Astrocyte (in vitro differentiated cells and primary cell): ENCODE measurements at regions not wholly inside any gene's neighbourhood (a gene's known extent, or its start where the extent isn't known, plus 50 kb on each side); places are given as distances from the start of the nearest gene placed in this dataset.

Experiments
- EZH2 ChIP-seq: IDR thresholded peaks from 2 replicates; pipeline ENCODE4 v1.6.1; 2012; ENCODE audit warnings: mild to moderate bottlenecking, low read length, inconsistent platforms; ENCODE audit not compliant: insufficient read depth
- TF ChIP-seq, protein P1 (sequence below): IDR thresholded peaks from 2 replicates; pipeline ENCODE4 v1.5.1; 2011; ENCODE audit warnings: low read depth, mild to moderate bottlenecking, inconsistent platforms, low read length, moderate library complexity; ENCODE audit not compliant: insufficient read depth

DNA sequence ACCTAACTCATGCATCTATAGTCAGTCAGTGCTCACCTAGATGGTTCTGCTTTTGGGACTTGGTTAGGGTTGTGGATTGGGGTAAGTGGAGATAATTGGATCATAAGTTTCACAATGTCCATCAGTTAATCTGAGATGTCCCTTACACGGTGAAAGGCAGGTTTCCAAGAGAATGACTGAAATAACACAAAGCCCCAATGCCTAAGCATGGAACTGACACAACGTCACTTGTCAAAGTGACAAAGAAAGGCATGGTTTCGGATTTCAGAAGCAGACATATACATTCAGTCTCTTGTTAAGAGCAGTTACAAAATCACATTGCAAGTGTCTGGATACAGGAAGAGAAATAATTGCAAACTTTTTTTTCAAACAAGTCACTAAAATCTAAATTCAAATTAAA is 1456.9 kb downstream of the TECRL start:
- TF ChIP-seq, protein P1, sequence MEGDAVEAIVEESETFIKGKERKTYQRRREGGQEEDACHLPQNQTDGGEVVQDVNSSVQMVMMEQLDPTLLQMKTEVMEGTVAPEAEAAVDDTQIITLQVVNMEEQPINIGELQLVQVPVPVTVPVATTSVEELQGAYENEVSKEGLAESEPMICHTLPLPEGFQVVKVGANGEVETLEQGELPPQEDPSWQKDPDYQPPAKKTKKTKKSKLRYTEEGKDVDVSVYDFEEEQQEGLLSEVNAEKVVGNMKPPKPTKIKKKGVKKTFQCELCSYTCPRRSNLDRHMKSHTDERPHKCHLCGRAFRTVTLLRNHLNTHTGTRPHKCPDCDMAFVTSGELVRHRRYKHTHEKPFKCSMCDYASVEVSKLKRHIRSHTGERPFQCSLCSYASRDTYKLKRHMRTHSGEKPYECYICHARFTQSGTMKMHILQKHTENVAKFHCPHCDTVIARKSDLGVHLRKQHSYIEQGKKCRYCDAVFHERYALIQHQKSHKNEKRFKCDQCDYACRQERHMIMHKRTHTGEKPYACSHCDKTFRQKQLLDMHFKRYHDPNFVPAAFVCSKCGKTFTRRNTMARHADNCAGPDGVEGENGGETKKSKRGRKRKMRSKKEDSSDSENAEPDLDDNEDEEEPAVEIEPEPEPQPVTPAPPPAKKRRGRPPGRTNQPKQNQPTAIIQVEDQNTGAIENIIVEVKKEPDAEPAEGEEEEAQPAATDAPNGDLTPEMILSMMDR = no peak
- no peak for TF ChIP-seq EZH2
